ENCODE measurements at regions not wholly inside any gene's neighbourhood (a gene's known extent, or its start where the extent isn't known, plus 50 kb on each side); places are given as distances from the start of the nearest gene placed in this dataset.

DNA sequence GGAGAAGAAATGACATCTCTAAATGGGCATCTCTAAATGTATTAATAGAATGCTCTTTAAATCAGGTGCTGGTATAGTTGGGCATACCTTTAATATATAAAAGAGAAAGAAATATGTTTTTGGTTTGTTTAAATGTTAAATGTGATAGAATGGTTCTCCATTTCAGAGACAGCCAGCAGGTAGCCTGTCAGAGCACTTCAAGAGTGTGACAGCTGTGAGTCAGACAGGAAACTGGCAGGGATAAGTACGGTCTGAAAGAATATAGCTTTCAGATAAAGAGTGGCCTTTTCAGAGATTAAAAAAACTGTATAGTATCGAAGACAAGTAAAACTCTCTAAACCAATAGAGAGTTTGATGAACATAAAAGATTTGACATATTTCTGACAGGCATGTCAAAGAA, 654.1 kb downstream of the IGSF11 start:
- H3K9me2 ChIP-seq (ENCODE audit: insufficient read depth): no peaks in the 10 kb centered on the region
- TF ChIP-seq, protein P1, sequence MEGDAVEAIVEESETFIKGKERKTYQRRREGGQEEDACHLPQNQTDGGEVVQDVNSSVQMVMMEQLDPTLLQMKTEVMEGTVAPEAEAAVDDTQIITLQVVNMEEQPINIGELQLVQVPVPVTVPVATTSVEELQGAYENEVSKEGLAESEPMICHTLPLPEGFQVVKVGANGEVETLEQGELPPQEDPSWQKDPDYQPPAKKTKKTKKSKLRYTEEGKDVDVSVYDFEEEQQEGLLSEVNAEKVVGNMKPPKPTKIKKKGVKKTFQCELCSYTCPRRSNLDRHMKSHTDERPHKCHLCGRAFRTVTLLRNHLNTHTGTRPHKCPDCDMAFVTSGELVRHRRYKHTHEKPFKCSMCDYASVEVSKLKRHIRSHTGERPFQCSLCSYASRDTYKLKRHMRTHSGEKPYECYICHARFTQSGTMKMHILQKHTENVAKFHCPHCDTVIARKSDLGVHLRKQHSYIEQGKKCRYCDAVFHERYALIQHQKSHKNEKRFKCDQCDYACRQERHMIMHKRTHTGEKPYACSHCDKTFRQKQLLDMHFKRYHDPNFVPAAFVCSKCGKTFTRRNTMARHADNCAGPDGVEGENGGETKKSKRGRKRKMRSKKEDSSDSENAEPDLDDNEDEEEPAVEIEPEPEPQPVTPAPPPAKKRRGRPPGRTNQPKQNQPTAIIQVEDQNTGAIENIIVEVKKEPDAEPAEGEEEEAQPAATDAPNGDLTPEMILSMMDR (conservative IDR thresholded peaks at IDR 0.05): no peak
- no peak for TF ChIP-seq EZH2 (IDR thresholded peaks at IDR 0.05; ENCODE audit: low read depth)
- H3F3A ChIP-seq (ENCODE audit: insufficient read depth, low read depth): no peaks in the 10 kb centered on the region
- no peak overlapping the region for H3K4me3 ChIP-seq
- no peak overlapping the region for H2AFZ ChIP-seq
- BruUV-seq (replicated peaks): no TSS peak
- no peaks in the 10 kb centered on the region for H3K79me2 ChIP-seq (ENCODE audit: low read depth)
- H3K9me3 ChIP-seq (ENCODE audit: insufficient read depth, low read depth): no peaks in the 10 kb centered on the region
- no peak for DNase-seq
- no peak overlapping the region for H3K27ac ChIP-seq
- intact Hi-C loops (cut with micrococcal nuclease; ENCODE audit: unreplicated experiment): no loop called here
- POLR2A ChIA-PET (ENCODE audit: unreplicated experiment): no interaction called here
- H3K36me3 ChIP-seq (ENCODE audit: low read depth): no peaks in the 10 kb centered on the region
- no peaks in the 10 kb centered on the region for H3K27me3 ChIP-seq (ENCODE audit: insufficient read depth, low read depth)
- H3K4me1 ChIP-seq (replicated peaks; ENCODE audit: insufficient read depth): no peaks in the 10 kb centered on the region
- H4K20me1 ChIP-seq (ENCODE audit: insufficient read depth): no peaks in the 10 kb centered on the region
- H3K4me2 ChIP-seq: no peak overlapping the region
- CTCF ChIA-PET: no interaction called here

DNA sequence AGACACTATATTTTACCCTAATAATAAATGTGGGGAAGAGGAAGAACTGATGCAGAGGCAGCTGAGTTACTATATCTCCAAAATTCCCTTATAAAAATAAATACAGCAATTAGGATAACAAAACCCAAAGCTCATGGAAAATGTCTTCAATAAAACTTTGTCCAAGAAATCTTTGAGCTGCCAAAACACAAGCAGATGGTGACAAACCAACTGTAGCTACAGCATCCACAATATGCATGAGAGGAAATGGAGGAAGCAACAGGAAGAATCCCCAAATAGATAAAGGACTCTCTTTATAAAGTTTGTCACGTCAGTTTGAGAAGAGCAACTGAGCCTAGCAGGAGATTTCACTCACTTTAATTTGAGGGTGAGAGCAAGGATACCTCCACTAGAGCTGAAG, 638.2 kb downstream of the IGSF11 start:
- no peak for DNase-seq
- Histone ChIP-seq H3K9me2 (ENCODE audit: insufficient read depth) (no peaks in the 10 kb centered on the region; the same call in 1 of the 2 replicates), H4K20me1 (ENCODE audit: insufficient read depth) (no peaks in the 10 kb centered on the region), H3K36me3 (ENCODE audit: low read depth) (no peaks in the 10 kb centered on the region), H3K27ac (no peak overlapping the region), H3K9me3 (ENCODE audit: insufficient read depth, low read depth) (peaks cover 5% of the 10 kb centered on the region; the same call in 1 of the 2 replicates), H2AFZ (no peak overlapping the region), H3F3A (ENCODE audit: insufficient read depth, low read depth) (no peaks in the 10 kb centered on the region), H3K4me3 (no peak overlapping the region), H3K79me2 (ENCODE audit: low read depth) (no peaks in the 10 kb centered on the region), H3K27me3 (ENCODE audit: insufficient read depth, low read depth) (no peaks in the 10 kb centered on the region), H3K4me2 (no peak overlapping the region), H3K4me1 (replicated peaks; ENCODE audit: insufficient read depth) (no peaks in the 10 kb centered on the region)
- CTCF ChIA-PET: no interaction called here
- intact Hi-C loops (cut with micrococcal nuclease; ENCODE audit: unreplicated experiment): no loop called here
- BruUV-seq (replicated peaks): no TSS peak
- TF ChIP-seq, protein P1 (conservative IDR thresholded peaks at IDR 0.05): no peak
- TF ChIP-seq EZH2 (IDR thresholded peaks at IDR 0.05; ENCODE audit: low read depth): no peak
- POLR2A ChIA-PET (ENCODE audit: unreplicated experiment): no interaction called here

DNA sequence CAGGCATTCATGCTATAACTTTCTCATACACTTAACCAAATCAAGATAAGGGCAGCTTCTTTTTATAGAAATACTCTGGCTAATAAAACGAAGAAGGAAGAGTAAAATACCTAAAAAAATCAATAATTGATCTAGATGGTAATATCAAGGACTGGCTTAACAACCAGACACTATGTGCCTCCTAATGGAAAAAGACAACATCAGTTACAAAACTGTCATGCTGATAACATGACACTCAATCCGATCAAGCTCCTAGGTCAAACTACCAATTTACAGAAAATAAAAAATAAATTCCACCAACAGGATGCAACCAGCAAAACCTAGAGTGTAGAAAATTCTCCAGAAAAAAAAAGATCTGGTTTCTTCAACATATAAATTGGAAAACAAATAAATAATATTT, 634.6 kb downstream of the IGSF11 start:
- no TSS peak for BruUV-seq (replicated peaks)
- no peak for TF ChIP-seq EZH2 (IDR thresholded peaks at IDR 0.05; ENCODE audit: low read depth)
- TF ChIP-seq, protein P1 (conservative IDR thresholded peaks at IDR 0.05): no peak
- Histone ChIP-seq H3K9me3 (ENCODE audit: insufficient read depth, low read depth) (peaks cover 5% of the 10 kb centered on the region; the same call in 1 of the 2 replicates), H3K27ac (no peak overlapping the region), H3K36me3 (ENCODE audit: low read depth) (no peaks in the 10 kb centered on the region), H2AFZ (no peak overlapping the region), H3K27me3 (ENCODE audit: insufficient read depth, low read depth) (no peaks in the 10 kb centered on the region), H3F3A (ENCODE audit: insufficient read depth, low read depth) (no peaks in the 10 kb centered on the region), H3K79me2 (ENCODE audit: low read depth) (no peaks in the 10 kb centered on the region), H4K20me1 (ENCODE audit: insufficient read depth) (no peaks in the 10 kb centered on the region), H3K9me2 (ENCODE audit: insufficient read depth) (no peaks in the 10 kb centered on the region), H3K4me1 (replicated peaks; ENCODE audit: insufficient read depth) (no peaks in the 10 kb centered on the region), H3K4me3 (no peak overlapping the region), H3K4me2 (no peak overlapping the region)
- POLR2A ChIA-PET (ENCODE audit: unreplicated experiment): no interaction called here
- intact Hi-C loops (cut with micrococcal nuclease; ENCODE audit: unreplicated experiment): no loop called here
- CTCF ChIA-PET: no interaction called here
- no peak for DNase-seq

All from PC-9 (cell line).